Left renal pelvis (tissue), 4 donors: ENCODE measurements at regions not wholly inside any gene's neighbourhood (a gene's known extent, or its start where the extent isn't known, plus 50 kb on each side); places are given as distances from the start of the nearest gene placed in this dataset.
"Not testable (repeated sequence)": the region's sequence is repeated elsewhere in the genome, so short reads cannot be mapped to it uniquely, and the experiment has no call there.

Experiments
- DNase-seq, 4 donors: peaks; one replicate each; pipeline ENCODE4 v3.0.0-alpha.2; 2013; ENCODE audit warnings: low read depth in 4 of 4, low spot score in 3 of 4

DNA sequence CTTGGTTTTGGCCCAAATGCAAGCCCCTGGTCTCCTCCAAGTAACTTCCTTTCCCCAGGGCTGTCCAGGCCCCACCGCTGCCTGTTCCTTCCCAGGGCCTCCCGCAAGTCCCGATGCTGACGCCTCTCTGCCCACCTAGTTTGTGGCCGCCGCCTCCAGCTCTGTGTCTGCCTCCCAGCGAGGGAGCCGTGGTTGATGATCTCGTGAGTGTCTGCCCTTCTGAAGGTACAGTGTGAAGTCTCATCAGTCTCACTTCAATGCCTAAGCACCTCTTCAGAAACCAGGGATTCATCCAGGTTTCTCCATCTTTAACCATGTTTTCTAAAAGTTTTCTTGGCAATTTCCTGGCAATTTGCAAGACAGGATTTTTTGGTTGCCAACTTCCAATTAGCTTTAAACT lies 127.5 kb downstream of the TMEM121 start:
- not testable (repeated sequence) for DNase-seq

DNA sequence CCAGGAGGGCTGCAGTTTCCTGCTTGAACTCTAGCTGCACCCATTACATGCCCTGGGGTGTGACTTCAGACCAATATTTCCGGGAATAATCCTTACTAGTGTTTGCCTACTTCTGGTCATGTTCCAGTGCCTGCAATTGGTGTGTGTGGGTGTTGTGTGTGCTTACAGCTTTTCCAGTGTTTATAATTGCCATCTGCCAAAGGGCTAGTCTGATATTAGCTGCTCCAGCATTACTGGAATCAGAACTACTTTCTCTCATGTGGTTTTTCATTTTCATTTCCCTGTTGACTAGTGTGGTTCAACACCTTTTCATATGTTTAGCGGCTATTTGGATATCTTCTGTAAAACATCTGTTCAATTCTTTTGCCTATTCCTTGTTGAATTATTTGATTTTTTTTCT lies 132.9 kb downstream of the TMEM121 start:
- DNase-seq = not testable (repeated sequence)

DNA sequence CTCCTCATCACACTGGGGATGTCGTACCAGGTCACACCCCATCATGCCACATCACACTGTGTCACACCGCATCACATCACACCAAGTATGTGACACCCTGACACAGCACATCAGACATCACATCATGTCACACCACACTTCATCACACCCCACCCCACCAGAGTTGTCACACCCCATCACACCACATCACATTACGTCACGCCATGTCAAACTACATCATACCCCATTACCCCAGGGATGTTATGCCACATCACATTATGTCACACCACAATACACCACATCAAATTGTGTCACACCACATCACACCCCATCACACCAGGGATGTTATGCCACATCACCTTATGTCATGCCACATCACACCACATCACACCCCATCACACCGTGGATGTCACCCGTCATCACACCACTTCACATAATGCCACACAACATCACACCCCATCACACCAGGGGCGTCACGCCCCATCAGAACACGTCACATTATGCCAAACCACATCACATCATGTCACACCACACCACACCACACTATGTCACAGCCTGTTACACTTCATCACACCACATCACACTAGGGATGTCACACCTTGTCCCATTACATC lies 133.6 kb downstream of the TMEM121 start:
- DNase-seq = no peak

DNA sequence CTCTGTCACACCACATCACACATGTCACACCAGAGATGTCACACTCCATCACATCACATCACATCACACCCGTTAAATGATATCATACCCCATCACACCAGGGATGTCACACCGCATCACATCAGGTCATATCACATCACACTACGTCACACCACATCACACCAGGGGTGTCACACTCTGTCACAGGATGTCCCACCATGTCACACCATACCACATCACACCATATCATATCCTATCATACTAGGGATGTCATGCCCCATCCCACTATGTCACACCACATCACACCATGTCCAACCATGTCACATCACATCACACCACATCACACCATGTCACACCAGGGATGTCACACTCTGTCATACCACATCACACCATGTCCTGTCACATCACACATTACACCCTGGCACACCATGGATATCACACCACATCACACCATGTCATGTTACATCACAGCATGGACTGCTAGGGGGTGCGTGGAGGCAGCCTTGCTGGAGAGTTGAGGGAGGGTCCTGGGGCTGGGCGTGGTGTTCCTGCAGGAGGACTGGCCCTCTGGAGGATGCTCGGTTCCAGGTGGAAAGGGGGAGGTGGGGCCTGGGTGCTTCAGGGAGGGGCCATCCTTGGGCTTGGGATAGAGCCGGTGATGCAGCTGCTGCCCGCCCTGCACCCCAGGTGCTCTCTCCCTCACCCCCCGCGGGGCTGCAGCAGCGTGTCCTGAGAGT lies 134.6 kb downstream of the TMEM121 start:
- no peak for DNase-seq

DNA sequence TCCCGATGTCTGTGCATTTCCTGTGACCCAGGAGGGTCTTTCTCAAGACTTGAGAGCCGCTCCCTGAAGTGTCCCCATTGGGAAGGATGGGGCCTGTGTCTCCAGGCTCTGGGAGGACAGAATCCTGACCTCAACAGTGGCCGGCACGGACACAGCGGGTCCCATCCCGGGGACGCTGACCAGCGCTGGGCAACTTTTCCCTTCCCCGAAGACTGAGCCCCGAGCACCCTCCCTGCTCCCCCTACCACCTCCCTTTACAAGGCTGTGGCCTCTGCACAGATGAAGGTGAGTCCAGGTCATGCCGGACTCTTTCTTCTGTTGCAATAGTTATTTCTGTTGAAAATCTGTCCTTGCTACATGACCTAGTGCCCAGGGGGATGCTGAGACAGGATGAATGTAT lies 135.7 kb downstream of the TMEM121 start:
- not testable (repeated sequence) for DNase-seq

DNA sequence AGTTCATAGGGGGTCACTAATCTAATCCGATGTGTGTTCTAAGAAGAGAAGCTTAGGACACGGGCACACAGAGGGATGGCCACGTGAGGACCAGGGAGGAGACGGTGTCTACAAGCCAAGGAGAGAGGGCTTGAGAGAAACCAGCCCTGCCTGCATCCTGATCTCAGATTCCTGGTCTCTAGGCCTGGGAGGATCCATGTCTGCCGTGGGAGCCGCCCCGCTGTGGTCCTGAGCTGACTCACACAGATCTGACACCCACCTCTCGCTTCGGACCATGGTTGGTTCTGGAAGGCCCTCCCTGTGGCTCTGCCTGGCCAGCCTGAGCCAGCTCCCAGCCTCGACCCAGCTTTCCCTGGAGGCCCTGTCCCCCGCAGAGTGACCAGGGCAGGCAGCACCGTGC lies 136.2 kb downstream of the TMEM121 start:
- not testable (repeated sequence) for DNase-seq

DNA sequence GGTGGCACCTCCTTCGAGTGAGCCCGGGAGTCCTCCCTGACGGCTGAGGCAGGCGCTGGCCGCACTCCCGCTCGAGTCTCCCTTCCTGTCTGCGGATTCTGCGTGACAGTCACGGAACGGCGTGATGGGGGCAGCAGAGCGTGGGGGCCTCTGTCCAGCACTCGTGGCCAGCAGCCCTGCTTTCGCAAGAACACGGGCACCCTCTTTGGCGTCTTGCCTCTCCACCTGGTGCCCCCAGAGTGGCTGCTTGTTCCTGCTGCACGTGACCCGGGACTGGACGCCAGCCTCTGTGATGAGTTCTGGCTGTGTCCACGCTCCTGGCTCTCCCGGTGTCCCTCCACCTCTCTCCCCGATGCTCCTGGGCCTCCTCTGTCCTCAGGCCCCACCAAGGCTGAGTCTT lies 136.9 kb downstream of the TMEM121 start:
- DNase-seq = not testable (repeated sequence)

DNA sequence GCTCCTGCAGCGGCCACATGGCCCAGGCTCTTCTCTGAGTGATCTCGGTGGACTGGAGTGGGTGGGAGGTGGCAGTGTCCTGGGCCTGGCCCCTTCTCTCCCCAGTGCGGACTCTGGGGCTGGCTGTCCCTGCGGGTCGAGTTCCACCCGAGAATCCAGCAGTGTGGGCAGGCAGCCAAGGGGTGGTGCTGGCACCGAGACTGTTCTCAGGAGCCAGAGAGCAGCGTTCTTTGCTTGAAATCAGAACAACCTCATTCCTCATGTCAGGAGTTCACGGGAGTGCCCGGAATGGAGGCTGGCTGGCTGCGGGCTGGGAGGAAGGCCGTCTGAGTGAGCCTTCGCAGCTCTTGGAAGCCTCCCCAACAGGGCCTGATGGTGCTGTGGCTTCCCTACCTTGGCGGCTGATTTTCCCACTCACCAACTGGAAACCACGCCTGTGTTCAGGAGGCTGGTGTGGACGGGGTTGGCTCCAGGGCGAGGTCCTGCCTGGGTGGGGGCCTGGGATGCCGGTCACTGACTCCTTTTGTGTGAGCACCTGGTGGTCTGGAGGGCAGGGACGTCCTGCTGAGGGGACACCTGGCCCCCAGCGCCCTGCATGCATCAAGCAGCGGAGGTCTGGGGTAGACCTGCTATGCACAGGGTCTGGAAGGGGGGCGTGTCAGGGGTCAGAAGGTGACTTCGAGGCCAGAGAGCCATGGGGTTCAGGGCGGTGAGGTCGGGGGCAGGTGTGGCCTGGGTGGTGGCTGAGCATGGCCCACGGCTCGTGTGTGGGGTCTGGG lies 137.6 kb downstream of the TMEM121 start:
- DNase-seq = not testable (repeated sequence)

DNA sequence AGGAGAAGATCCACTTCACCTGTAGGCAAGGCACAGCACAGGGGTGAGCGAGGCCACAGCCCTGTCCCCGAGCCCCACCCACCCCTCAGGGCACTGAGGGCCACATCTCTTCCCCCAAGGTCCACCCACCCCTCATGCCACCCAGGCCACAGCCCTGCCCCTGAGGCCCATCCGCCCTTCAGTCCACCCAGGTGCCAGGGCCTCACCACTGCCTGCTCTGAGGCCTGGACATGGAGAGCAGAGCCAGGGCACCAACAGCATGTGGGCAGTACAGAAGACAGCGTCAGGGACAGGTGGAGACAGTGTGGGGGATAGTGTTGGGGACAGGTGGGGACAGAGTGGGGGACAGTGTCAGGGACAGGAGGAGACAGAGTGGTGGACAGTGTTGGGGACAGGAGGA lies 138.3 kb downstream of the TMEM121 start:
- DNase-seq = no peak

DNA sequence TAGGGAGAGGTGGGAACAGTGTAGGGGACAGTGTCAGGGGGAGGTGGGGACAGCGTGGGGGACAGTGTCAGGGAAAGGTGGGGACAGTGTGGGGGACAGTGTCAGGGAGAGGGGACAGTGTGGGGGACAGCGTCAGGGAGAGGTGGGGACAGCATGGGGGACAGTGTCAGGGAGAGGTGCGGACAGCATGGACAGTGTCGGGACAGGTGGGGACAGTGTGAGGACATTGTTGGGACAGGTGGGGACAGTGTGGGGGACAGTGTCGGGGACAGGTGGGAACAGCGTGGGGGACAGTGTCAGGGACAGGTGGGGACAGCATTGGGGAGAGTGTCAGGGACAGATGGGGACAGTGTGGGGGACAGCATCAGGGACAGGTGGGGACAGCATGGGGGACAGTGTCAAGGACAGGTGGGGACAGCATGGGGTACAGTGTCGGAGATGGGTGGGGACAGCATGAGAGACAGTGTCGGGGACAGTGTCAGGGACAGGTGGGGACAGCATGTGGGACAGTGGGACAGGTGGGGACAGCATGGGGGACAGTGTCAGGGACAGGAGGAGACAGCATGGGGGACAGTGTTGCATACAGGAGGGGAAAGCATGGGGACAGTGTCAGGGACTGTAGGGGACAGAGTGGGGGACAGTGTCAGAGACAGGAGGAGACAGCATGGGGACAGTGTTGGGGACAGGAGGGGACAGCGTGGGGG lies 139.0 kb downstream of the TMEM121 start:
- no peak for DNase-seq

DNA sequence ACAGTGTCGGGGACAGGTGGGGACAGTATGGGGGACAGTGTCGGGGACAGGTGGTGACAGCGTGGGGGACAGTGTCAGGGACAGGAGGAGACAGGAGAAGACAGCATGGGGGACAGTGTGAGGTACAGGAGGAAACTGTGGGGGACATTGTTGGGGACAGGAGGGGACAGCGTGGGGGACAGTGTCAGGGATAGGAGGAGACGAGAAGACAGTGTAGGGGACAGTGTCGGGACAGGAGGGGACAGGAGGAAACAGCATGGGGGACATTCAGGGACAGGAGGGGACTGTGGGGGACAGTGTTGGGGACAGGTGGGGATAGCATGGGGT lies 139.5 kb downstream of the TMEM121 start:
- no peak for DNase-seq

DNA sequence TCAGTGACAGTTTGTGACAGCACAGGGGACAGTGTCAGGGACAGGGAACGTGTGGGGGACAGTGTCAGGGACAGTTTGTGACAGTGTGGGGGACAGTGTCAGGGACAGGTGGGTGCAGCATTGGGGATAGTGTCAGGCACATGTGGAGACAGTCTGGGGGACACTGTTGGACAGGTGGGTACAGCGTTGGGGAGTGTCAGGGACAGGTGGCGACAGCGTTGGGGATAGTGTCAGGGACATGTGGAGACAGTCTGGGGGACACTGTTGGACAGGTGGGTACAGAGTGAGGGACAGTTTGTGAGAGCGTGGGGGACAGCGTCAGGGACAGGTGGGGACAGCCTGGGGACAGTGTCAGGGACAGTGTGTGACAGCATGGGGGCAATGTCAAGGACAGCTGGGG lies 140.0 kb downstream of the TMEM121 start:
- DNase-seq = no peak

DNA sequence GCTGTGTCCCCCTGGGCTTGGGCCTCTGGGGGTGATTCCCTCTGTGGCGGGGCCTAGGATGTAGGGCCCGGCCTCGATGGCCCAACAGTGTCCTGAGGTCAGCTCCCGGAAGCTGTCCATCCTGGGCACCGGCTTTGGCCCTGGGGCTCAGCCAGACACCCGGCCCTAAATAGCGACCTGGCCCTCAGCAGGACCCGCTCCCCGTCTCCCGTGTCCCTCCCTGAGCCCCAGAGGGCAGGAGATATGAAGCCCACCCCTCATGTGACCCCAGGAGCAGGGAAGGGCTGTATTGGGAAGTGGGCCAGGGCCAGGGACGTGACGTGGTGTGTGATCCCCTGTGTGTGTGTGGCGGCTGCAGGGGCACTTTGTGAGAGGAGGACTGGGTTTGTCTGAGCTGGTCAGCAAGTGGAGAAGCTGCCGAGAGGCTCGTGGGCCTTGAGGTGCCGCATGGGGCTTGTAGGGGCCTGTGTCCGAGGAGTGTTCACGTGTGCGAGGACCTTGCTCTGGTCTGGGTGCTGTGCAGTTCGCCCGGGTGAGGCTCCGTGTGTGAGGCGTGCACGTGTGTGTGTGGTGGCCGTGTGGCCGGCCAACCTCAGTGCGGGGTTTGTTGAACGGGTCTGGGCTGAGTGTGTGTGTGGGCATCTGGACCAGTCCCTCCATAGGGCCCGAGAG lies 140.7 kb downstream of the TMEM121 start:
- DNase-seq = not testable (repeated sequence)

DNA sequence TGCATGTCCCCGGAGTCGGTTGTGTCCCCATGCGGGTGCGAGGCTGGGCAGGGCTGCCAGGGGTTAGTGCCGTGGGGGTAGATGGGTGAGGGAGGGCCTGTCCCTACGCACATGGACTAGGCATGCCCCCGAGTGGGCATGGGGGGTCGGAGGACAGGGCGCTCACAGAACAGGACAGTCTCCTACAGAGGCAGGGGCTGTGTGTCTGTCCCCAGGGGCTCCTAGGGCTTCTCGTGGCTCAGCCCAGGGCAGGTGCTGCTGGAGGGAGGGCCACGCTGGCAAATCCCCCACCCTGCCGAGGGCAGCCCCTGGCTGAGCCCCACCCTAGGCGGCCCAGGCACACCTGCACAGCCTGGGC lies 141.3 kb downstream of the TMEM121 start:
- not testable (repeated sequence) for DNase-seq

DNA sequence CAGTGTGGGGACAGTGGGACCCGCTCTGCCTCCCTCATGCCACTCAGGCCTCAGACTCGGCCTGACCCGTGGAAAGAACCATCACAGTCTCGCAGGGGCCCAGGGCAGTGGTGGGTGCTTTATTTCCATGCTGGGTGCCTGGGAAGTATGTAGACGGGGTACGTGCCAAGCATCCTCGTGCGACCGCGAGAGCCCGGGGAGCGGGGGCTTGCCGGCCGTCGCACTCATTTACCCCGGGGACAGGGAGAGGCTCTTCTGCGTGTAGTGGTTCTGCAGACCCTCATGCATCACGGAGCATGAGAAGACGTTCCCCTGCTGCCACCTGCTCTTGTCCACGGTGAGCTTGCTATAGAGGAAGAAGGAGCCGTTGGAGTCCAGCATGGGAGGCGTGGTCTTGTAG lies 141.6 kb downstream of the TMEM121 start:
- DNase-seq = not testable (repeated sequence)

DNA sequence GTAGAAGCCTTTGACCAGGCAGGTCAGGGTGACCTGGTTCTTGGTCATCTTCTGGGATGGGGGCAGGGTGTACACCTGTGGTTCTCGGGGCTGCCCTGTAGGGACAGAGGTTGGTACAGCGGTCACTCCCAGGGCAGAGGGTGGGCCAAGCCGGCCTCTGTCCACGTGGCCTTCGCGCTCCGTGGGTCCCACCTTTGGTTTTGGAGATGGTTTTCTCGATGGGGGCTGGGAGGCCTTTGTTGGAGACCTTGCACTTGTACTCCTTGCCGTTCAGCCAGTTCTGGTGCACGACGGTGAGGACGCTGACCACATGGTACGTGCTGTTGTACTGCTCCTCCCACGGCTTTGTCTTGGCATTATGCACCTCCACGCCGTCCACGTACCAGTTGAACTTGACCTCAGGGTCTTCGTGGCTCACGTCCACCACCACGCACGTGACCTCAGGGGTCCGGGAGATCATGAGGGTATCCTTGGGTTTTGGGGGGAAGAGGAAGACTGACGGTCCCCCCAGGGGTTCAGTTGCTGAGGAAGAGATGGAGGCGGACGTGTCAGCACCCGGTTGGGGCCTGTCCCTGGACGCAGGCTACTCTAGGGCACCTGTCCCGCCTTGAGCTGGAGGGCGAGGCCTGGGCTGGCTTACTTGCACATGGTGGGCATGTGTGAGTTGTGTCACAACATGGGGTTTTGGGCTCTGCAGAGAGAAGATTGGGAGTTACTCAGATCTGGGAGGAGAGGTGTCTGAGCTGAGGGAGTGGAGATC lies 142.3 kb downstream of the TMEM121 start:
- DNase-seq = not testable (repeated sequence)

DNA sequence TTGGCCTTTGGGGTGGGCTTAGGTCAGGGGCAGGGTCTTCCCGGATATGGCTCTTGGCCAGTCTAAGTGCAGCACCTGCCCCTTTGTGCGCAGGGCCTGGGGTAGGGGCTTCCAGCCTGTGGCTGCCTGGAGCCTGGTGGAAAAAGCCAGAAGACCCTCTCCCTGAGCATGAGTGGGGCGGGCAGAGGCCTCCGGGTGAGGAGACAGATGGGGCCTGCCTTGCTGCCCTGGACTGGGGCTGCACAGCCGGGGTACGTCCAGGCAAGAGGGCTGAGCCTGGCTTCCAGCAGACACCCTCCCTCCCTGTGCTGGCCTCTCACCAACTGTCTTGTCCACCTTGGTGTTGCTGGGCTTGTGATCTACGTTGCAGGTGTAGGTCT lies 142.8 kb downstream of the TMEM121 start:
- not testable (repeated sequence) for DNase-seq

DNA sequence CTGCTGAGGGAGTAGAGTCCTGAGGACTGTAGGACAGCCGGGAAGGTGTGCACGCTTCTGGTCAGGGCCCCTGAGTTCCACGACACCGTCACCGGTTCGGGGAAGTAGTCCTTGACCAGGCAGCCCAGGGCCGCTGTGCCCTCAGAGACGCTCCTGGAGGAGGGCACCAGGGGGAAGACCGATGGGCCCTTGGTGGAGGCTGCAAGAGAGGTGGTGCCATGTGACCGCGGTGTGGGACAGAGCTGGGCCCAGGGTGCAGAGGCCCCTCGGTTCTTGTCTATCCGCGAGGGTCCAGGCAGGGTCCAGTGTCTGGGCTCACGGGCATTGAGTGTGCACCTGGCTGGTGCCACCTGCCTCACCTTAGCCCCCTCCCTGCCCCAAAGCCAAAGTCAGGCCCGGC lies 143.3 kb downstream of the TMEM121 start:
- not testable (repeated sequence) for DNase-seq

DNA sequence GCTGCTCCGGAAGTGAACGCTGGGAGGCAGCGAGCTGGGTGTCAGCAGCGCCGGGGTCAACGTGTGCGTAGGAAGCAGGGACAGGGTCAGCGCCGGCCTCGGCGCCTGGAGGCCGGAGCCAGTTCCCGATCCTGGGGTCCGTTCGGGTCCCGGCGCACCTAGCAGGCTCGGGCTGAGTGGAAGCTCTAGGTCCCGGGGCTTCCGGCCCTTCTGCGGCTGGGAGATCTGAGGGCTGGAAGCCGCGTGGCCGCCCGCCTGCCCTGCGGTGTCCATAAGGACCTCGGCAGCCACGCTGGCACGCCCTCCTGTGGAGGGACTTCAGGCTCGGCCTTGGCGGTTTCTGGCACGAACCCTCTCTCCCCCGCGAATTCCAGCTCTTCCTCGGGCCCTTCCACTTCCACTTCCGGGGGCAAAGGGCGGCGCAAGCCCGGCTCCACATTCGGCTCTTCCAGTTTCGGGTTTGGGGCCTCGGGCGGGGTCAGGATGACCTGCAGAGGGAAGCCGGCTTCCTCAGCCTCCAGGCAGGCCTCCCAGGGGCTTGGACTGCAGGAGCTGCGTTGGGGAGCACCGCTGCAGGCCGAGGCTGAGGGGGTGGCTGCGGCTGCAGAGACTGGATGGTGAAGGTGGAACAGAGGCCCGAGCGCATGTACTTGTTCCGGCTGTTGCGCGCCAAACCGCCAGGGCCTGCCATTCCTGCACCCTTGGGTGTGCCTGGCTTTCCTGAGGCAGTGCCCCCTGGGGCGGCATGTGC lies 146.2 kb downstream of the TMEM121 start:
- DNase-seq = not testable (repeated sequence)
